ENCODE measurements at regions not wholly inside any gene's neighbourhood (a gene's known extent, or its start where the extent isn't known, plus 50 kb on each side); places are given as distances from the start of the nearest gene placed in this dataset.

DNA sequence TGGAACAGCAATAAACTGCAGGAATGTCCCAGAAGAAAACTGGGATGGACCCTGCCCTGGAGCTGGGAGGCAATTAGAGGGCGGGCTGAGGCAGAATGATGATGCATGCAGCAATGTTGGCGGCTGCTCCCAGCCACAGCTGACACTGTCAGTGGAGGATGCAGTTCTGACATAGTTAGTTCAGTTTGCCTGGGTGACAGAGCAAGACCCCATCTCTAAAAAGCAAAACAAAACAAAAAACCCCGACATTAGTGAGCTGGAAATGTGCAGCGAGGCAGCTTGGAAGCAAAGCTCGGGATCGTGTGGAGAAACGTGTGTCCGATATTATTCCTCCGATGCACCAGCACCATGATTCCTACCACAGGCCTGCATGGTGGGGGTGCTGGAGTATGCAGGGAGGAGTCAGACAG lies 110.1 kb upstream of the UQCRFS1 start:
- Histone ChIP-seq H3K27me3 (ENCODE audit: insufficient read depth, low read length, poor library complexity) (peaks cover 13% of the 10 kb centered on the region), H3K36me3 (ENCODE audit: insufficient read depth, low read length) (no peaks in the 10 kb centered on the region), H3K4me3 (ENCODE audit: low read depth in 1 of 2, low read length in 2 of 2) (no peak overlapping the region), H2AFZ (ENCODE audit: low read depth, low read length) (no peak overlapping the region), H3K9me3 (ENCODE audit: insufficient read depth, low read length, severe bottlenecking) (no peaks in the 10 kb centered on the region), H3K79me2 (ENCODE audit: insufficient read depth, low read length) (no peaks in the 10 kb centered on the region), H3K4me1 (ENCODE audit: insufficient read depth, low read length) (no peaks in the 10 kb centered on the region), H3K27ac (ENCODE audit: low read length) (no peak overlapping the region), H3K4me2 (ENCODE audit: insufficient read depth, low read length) (no peak overlapping the region), H3K9ac (ENCODE audit: low read depth, low read length) (no peak overlapping the region), H4K20me1 (ENCODE audit: insufficient read depth, low read length) (no peaks in the 10 kb centered on the region)
- no peak for ATAC-seq (ENCODE audit: insufficient read depth, low read depth)
- TF ChIP-seq EZH2 (IDR thresholded peaks at IDR 0.05; ENCODE audit: borderline replicate concordance, low read depth, low read length, severe bottlenecking): no peak
- TF ChIP-seq CTCF (IDR thresholded peaks at IDR 0.05; ENCODE audit: borderline replicate concordance, extremely low read depth, low read length, poor library complexity, severe bottlenecking): no peak
- no peak for DNase-seq

- H3K4me3 ChIP-seq (ENCODE audit: low read depth in 1 of 2, low read length in 2 of 2): no peak overlapping the region
- no peaks in the 10 kb centered on the region for H3K79me2 ChIP-seq (ENCODE audit: insufficient read depth, low read length)
- H3K9me3 ChIP-seq (ENCODE audit: insufficient read depth, low read length, severe bottlenecking): peaks cover under 1% of the 10 kb centered on the region
- peaks cover 13% of the 10 kb centered on the region for H3K27me3 ChIP-seq (ENCODE audit: insufficient read depth, low read length, poor library complexity)
- H3K27ac ChIP-seq (ENCODE audit: low read length): no peak overlapping the region
- H3K4me2 ChIP-seq (ENCODE audit: insufficient read depth, low read length): no peak overlapping the region
- DNase-seq (no peak), ATAC-seq (ENCODE audit: insufficient read depth, low read depth) (no peak)
- TF ChIP-seq EZH2 (IDR thresholded peaks at IDR 0.05; ENCODE audit: borderline replicate concordance, low read depth, low read length, severe bottlenecking): no peak
- no peak for TF ChIP-seq CTCF (IDR thresholded peaks at IDR 0.05; ENCODE audit: borderline replicate concordance, extremely low read depth, low read length, poor library complexity, severe bottlenecking)
- H3K4me1 ChIP-seq (ENCODE audit: insufficient read depth, low read length): no peaks in the 10 kb centered on the region
- H3K36me3 ChIP-seq (ENCODE audit: insufficient read depth, low read length): no peaks in the 10 kb centered on the region
- no peak overlapping the region for H3K9ac ChIP-seq (ENCODE audit: low read depth, low read length)
- H2AFZ ChIP-seq (ENCODE audit: low read depth, low read length): no peak overlapping the region
- H4K20me1 ChIP-seq (ENCODE audit: insufficient read depth, low read length): no peaks in the 10 kb centered on the region
Measured at GRCh38 chr19:29323440-29324290, 110.7 kb upstream of the UQCRFS1 start.

DNA sequence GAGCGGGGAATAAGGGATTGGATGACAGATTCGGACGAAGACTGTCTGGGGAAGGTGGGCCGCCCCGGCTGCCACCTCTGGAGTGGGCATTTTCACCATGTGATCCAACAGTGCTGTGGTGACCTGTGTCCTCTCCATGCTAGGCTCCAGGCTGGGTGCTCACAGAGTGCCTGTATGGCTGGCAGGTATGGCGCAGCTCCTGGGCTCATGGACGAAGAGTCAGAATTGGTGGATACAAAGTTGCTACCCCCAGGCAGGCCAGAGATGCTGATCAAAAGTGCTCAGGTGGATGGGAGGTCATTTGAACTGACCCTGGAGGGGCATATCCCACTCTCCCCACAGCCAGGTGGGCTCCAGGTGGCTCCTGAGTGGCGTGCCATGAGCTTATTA lies 111.3 kb upstream of the UQCRFS1 start:
- H2AFZ ChIP-seq (ENCODE audit: low read depth, low read length): no peak overlapping the region
- no peak overlapping the region for H3K27ac ChIP-seq (ENCODE audit: low read length)
- peaks cover 3% of the 10 kb centered on the region for H3K9me3 ChIP-seq (ENCODE audit: insufficient read depth, low read length, severe bottlenecking)
- no peak overlapping the region for H3K4me2 ChIP-seq (ENCODE audit: insufficient read depth, low read length)
- H3K4me1 ChIP-seq (ENCODE audit: insufficient read depth, low read length): no peaks in the 10 kb centered on the region
- no peaks in the 10 kb centered on the region for H3K79me2 ChIP-seq (ENCODE audit: insufficient read depth, low read length)
- no peak for TF ChIP-seq EZH2 (IDR thresholded peaks at IDR 0.05; ENCODE audit: borderline replicate concordance, low read depth, low read length, severe bottlenecking)
- no peak for TF ChIP-seq CTCF (IDR thresholded peaks at IDR 0.05; ENCODE audit: borderline replicate concordance, extremely low read depth, low read length, poor library complexity, severe bottlenecking)
- DNase-seq (no peak), ATAC-seq (ENCODE audit: insufficient read depth, low read depth) (no peak)
- peaks cover 13% of the 10 kb centered on the region for H3K27me3 ChIP-seq (ENCODE audit: insufficient read depth, low read length, poor library complexity)
- no peaks in the 10 kb centered on the region for H3K36me3 ChIP-seq (ENCODE audit: insufficient read depth, low read length)
- H4K20me1 ChIP-seq (ENCODE audit: insufficient read depth, low read length): no peaks in the 10 kb centered on the region
- no peak overlapping the region for H3K4me3 ChIP-seq (ENCODE audit: low read depth in 1 of 2, low read length in 2 of 2)
- H3K9ac ChIP-seq (ENCODE audit: low read depth, low read length): no peak overlapping the region

Data from DND-41 (cell line).